Adrenal gland (tissue), 9 donors: ENCODE measurements at regions not wholly inside any gene's neighbourhood (a gene's known extent, or its start where the extent isn't known, plus 50 kb on each side); places are given as distances from the start of the nearest gene placed in this dataset.

Experiments used
- DNase-seq, 7 donors: peaks; one replicate each; pipeline ENCODE4 v3.0.0-alpha.2; 2019 to 2020
- H3K27ac ChIP-seq, 5 donors: fragments of 200-600 bp; sonication (generic) in 4 of 5; 1 replicate in 3 of 5; 2 replicates in 2 of 5; pipeline versions ENCODE4 v1.5.1 to v1.8.0; 2016 to 2020; ENCODE audit warnings: mild to moderate bottlenecking in 1 of 5
- H3K27me3 ChIP-seq: fragments of 200-600 bp; 2 replicates; pipeline ENCODE4 v1.8.0; 2021
- H3K36me3 ChIP-seq, 2 donors: fragments of 200-600 bp; replicated peaks in 1 of 2; 1 replicate in 1 of 2; 2 replicates in 1 of 2; pipeline versions ENCODE4 v1.5.1 to v1.8.0; 2018 to 2022
- H3K4me1 ChIP-seq, 2 donors: fragments of 200-600 bp; replicated peaks in 1 of 2; 1 replicate in 1 of 2; 2 replicates in 1 of 2; pipeline versions ENCODE4 v1.5.1 to v1.8.0; 2018 to 2021
- H3K4me3 ChIP-seq, 4 donors: fragments of 200-600 bp; sonication (generic) in 3 of 4; one replicate each; pipeline ENCODE4 v1.5.1; 2016 to 2018
- H3K9me3 ChIP-seq, 3 donors: fragments of 200-600 bp; sonication (generic) in 1 of 3; replicated peaks in 1 of 3; 1 replicate in 2 of 3; 2 replicates in 1 of 3; pipeline versions ENCODE4 v1.5.1 to v1.8.0; 2016 to 2021
- CTCF ChIP-seq, 6 experiments: fragments of 450-650 bp in 4 of 6; fragments of 200-600 bp in 2 of 6; sonication (generic) in 1 of 6; IDR thresholded peaks; 1 replicate in 5 of 6; 2 replicates in 1 of 6; pipeline versions ENCODE4 v1.5.1 to v1.8.0; 2016 to 2021; ENCODE audit warnings: antibody characterized with exemption in 6 of 6, mild to moderate bottlenecking in 2 of 6, moderate library complexity in 1 of 6
- POLR2A ChIP-seq, 2 donors: fragments of 450-650 bp; IDR thresholded peaks; one replicate each; pipeline ENCODE4 v1.6.1; 2017; ENCODE audit warnings: antibody characterized with exemption in 2 of 2, mild to moderate bottlenecking in 2 of 2, moderate library complexity in 1 of 2
- WGBS, 4 donors: extraction: QIAGEN DNeasy Blood & Tissue Kit in 2 of 4; methylation state at CpG; one replicate each; pipeline versions ENCODE4 v1.1.5 to v1.1.7; 2013 to 2017; 5-methylcytosine and 5-hydroxymethylcytosine counted together
- intact Hi-C, 2 donors: fragments of 100-400 bp; cut with DNase I; formaldehyde crosslinking; loops; one replicate each; pipeline versions ENCODE4 v1.14.1 to v1.15.0; 2022 to 2023
- donor health status: healthy with polysubstance abuse.
- donor health status: Bipolar disorder and iron deficiency.
- donor health status: DM: yes; HTN: yes; CAD: no.
- donor health status: DM: no; HTN: no; CAD: no.
- donor health status: DM: no; HTN: no; CAD: no.

GRCh38 chr18:40040574-40040973 is 1914.5 kb upstream of the PIK3C3 start:
- TF ChIP-seq CTCF (IDR thresholded peaks at IDR 0.05) (no peak), POLR2A (IDR thresholded peaks at IDR 0.05) (no peak)
- WGBS, 4 donors, result 77 to 82% (median 81%) methylated on average over 4 of the region's 4 CpGs
- Histone ChIP-seq H3K4me1 (no peaks in the 10 kb centered on the region), H3K27ac (no peak overlapping the region), H3K4me3 (no peak overlapping the region), H3K27me3 (no peaks in the 10 kb centered on the region), H3K36me3 (no peaks in the 10 kb centered on the region), H3K9me3 (no peaks in the 10 kb centered on the region)
- intact Hi-C loops, result no loop called here
- DNase-seq, result no peak

- no peak for DNase-seq
- intact Hi-C loops, result no loop called here
Observed at GRCh38 chr18:40037356-40037755, 1917.7 kb upstream of the PIK3C3 start.

GRCh38 chr18:40036861-40037260 is 1918.2 kb upstream of the PIK3C3 start:
- H3K36me3 ChIP-seq, result no peaks in the 10 kb centered on the region
- no peak for DNase-seq
- intact Hi-C loops, result no loop called here
- H3K9me3 ChIP-seq, result no peaks in the 10 kb centered on the region
- no peak overlapping the region for H3K27ac ChIP-seq
- H3K4me1 ChIP-seq, result no peaks in the 10 kb centered on the region
- H3K27me3 ChIP-seq, result no peaks in the 10 kb centered on the region
- H3K4me3 ChIP-seq, result no peak overlapping the region
- WGBS, 4 donors, result 95 to 96% (median 95%) methylated on average over 1 of the region's 1 CpG
- no peak for TF ChIP-seq CTCF (IDR thresholded peaks at IDR 0.05)
- no peak for TF ChIP-seq POLR2A (IDR thresholded peaks at IDR 0.05)

More at GRCh38 chr18:40037356-40037755, 1917.7 kb upstream of the PIK3C3 start:
- no peaks in the 10 kb centered on the region for H3K4me1 ChIP-seq
- H3K4me3 ChIP-seq, result no peak overlapping the region
- 86 to 88% (median 87%) methylated on average over 6 of the region's 6 CpGs for WGBS, 4 donors
- TF ChIP-seq CTCF (IDR thresholded peaks at IDR 0.05) (no peak), POLR2A (IDR thresholded peaks at IDR 0.05) (no peak)
- H3K27me3 ChIP-seq, result no peaks in the 10 kb centered on the region
- H3K36me3 ChIP-seq, result no peaks in the 10 kb centered on the region
- H3K9me3 ChIP-seq, result no peaks in the 10 kb centered on the region
- no peak overlapping the region for H3K27ac ChIP-seq

- Histone ChIP-seq H3K4me1 (no peaks in the 10 kb centered on the region), H3K27ac (no peak overlapping the region), H3K9me3 (no peaks in the 10 kb centered on the region), H3K36me3 (no peaks in the 10 kb centered on the region), H3K4me3 (no peak overlapping the region), H3K27me3 (no peaks in the 10 kb centered on the region)
- intact Hi-C loops, result no loop called here
- no peak for TF ChIP-seq CTCF (IDR thresholded peaks at IDR 0.05)
- TF ChIP-seq POLR2A (IDR thresholded peaks at IDR 0.05), result no peak
- no peak for DNase-seq
- WGBS, 4 donors, result 86 to 95% (median 90%) methylated on average over 1 of the region's 1 CpG
Observed at GRCh38 chr18:40035966-40036365, 1919.1 kb upstream of the PIK3C3 start.
